GM18511 (cell line): ENCODE measurements at regions not wholly inside any gene's neighbourhood (a gene's known extent, or its start where the extent isn't known, plus 50 kb on each side); places are given as distances from the start of the nearest gene placed in this dataset.

Experiments
- ATAC-seq: cut with Tn5 transposase; IDR thresholded peaks from one replicate; pipeline ENCODE4 v1.9.1; 2021; ENCODE audit warnings: mild to moderate bottlenecking, moderate library complexity; ENCODE audit not compliant: unreplicated experiment

DNA sequence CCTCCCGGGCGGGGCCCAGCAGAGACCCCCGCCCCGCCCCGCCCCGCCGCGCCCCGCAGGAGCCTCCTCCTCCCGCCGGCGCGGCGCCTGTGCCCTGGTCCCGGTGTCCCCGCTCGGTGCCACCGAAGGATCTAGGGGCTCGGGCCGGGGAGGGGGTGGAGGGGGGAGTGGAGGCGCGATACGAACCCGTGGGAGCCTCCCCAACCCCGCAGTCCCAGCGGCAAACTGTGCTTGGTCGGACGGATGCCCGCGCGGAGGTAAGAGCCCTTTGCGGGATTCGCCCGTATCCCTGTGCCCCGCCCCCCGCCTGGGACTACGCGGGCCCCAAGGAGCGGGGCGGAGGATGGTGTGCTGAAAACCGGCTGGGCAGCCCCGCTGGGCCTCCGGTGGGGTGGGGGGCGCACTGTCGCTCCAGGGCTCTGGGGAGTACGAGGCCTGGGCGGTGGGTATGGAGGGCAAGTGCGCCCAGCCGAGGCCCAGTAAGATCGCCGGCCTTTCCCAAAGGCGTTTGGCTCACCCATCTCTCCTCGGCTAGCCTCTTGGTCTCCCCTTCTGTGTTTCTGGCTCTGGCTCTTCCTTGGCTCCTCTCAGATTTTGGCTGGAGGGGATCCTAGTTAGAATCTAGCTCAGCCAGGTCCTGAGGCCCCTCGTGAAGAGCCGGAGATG is 65.6 kb upstream of the POLG start:
- peak; percentile 27 for ATAC-seq

- ATAC-seq: peak; percentile 80
These were observed 64.9 kb upstream of the POLG start for GRCh38 chr15:89399238-89400115.

GRCh38 chr15:89398896-89399237 is 64.2 kb upstream of the POLG start:
- no peak for ATAC-seq

GRCh38 chr15:89397653-89398023 is 63.0 kb upstream of the POLG start:
- ATAC-seq: no peak

DNA sequence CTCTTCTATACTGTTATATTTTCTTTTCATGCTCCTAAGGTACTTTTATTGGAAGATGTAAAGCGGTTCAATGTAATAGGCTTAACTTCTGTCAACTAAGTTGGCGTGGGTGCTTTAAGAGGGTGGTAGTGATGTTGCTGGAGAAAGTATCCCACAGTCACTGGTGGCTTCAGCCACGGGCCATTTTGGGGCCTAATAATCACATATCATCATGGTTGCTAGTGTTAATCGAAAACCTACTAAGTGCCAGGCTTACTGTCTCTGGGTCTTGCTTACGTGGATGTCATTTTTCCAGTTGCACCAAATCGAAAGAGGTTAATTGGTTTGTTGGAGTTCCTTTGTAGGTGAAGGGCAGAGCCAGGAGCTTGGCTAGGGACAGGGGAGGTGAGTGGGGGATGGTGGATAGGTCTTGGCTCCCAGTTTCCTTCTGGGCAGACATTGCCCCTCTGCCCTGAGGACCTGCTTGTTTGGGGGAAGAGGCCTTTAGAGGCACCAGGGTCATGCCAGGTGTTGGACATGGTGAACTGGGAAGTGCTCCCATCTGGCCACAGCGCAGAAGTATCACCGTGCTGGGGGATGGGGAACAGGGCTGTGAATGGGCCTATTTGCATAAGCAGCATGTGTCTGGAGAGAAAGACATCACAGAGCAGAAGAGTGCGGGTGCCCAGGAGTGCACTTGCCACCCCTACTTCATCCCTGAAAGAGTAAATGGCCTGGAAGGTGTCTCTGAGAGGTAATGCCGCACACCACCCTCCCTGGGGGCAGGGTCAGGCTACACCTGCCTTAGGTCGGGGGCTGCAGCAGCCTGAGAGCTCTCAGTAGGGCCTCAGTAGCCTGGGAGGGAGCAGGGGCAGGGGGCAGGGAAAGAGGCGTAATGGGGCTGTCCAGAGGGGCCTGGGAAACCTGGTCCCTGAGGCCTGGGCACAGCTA is 62.4 kb upstream of the POLG start:
- no peak for ATAC-seq

DNA sequence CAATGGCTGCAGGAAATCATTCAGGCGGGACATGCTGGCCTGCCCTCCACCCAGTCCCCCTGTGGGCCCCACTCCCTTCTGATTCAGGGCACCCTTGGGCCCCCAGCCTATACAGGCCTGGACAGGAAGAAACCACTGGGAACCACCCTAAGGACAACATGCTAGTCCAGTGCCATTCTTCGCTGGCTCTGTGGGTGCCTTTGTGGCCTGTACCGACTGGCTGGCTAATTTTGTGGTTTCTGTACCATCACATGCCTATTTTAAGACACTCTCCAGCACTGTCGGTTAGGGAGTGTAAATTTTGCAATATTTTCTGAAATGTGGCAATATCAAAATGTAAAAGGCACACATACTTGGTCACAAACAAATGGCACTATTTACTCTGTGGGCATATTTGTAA is 61.4 kb upstream of the POLG start:
- ATAC-seq: no peak

DNA sequence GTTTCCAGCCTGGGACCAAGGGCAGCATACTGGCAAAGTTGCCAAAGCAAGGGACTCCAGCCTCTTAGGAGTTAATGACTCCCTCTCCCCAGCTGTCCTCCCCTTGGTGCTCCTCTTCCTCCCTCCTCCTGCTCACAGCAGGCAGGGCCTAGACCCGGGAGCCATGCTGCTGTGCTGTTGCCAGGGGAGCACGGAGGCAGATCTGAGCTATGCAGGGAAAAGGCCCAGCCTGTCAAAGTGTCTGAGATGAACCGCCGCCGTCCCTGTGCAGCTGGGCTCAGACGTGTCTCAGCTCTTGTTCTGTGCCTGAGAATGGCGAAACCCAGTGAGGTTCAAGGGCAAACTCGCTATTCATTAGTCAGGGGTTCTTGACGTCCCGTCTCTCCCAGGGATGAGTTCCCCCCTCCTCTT is 60.8 kb upstream of the POLG start:
- ATAC-seq: no peak

GRCh38 chr15:89395031-89395430 is 60.4 kb upstream of the POLG start:
- no peak for ATAC-seq

GRCh38 chr15:89393056-89393455 is 58.4 kb upstream of the POLG start:
- ATAC-seq: no peak

DNA sequence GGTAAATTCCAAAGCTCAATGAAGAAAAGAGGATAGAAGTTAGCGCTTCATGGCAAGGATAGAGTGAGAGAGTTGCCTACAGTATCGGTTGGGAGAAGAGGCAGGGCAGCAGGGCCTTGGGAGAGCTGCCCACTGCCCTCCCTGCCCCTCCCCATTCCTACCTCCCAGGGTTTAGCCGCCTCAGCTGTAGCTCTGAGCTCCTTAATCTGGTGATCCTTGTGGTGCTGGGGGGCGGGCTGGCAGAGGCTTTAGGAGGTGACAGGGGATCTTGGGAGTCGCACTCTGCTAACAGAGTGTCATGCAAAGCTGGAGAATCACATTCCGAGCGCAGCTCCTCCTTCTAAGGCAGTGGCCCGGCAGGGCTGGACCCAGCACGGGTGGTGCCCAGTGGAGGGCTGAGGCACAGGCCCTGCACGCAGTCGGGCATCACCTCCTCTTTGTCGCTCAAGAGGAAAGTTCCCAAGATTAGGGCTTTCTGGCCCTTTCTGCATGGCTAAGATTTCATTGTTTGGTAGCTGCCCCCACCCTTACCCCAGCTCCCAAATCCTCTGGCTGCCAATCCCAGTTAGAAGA is 57.1 kb upstream of the POLG start:
- no peak for ATAC-seq

- ATAC-seq: no peak
These were observed 55.4 kb upstream of the POLG start for GRCh38 chr15:89389841-89390603.

DNA sequence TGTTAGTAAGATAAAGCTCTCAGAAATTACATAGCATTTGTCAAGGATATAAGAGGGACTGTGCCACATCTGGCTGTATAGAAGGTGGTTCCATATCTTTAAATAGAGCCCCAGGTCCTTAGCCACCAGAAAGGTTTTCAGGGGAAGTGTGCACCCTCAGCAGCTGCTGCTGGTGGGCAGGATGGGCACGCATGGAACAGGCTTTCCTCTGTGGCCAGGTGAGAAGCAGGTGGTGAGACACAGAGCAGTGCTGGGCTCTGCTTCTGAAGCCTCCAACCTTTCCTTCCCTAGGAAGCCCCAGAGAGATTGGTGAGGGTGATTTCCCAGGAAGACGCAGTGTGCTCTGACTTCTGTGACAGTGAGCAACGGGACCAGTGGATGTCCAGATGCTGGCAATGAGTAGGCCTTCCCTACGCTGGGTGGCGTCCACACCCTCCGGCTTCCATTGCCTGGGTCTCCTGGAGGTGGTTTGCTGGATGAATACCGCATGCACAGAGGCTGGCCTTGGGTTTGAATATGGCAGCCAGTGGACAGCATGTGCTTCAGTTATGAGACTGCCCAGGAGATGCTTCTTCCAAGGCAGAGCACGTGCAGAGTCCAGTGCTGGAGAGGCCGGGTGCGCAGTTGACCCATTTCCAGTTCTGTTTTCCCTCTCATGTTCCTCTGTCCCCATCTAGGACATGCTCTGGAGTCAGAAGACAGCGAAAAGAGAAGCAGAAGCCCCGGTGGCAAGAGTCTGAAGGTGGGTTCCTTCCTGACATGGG is 52.7 kb upstream of the POLG start:
- no peak for ATAC-seq

GRCh38 chr15:89385596-89386331 is 51.1 kb upstream of the POLG start:
- ATAC-seq: no peak
